Tongue (tissue), 1 donor: ENCODE measurements at regions not wholly inside any gene's neighbourhood (a gene's known extent, or its start where the extent isn't known, plus 50 kb on each side); places are given as distances from the start of the nearest gene placed in this dataset.
"Not testable (repeated sequence)": the region's sequence is repeated elsewhere in the genome, so short reads cannot be mapped to it uniquely, and the experiment has no call there.

ENCODE experiments used
- DNase-seq: peaks from one replicate; pipeline ENCODE4 v3.0.0-alpha.2; 2015

GRCh38 chr2:16185801-16186272 lies 245.5 kb downstream of the MYCN start:
- DNase-seq, result no peak

- DNase-seq, result no peak
Observed at GRCh38 chr2:16184945-16185660, 244.8 kb downstream of the MYCN start.

DNA sequence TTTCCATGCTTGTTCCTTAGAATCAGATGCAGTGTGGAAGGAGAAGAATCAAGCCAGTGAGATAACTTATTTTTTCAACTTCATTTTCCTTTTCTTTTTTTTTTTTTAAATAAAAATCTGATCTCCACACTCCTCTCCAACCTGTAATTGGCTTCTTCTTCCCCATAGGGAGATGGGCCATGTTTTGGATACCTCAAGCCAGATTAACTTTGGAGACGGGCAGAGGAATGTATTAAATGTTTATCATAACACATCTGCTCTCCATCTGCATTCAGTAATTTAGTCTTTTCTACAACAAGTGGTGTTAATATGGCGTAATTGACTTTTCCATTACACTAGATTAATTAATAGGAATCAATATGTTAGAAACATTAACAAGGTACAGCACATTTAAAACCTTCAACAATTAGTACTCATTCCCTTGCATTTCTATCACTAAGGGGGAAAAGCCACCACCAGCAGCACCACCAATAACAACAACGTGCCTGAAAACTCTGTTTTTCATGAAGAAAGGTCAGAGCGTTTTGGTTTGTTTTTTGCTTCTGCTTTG lies 244.1 kb downstream of the MYCN start:
- DNase-seq, result no peak

DNA sequence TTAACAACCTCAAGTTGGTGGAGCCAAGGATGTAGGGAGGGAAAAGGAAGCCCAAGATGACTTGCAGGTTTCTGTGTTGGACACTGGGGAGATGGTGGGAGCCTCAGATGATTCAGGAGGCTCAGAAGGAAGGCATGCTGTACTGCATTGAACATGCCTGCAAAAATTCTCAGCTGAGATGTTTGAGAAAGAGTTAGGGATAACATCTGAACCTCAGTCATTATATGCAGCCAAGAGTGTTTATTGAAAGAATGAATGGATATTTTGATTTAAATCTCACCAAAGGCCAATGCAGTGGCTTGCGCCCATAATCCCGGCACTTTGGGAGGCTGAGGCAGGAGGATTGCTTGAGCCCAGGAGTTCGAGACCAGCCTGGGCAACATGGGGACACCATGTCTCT lies 243.0 kb downstream of the MYCN start:
- no peak for DNase-seq

GRCh38 chr2:16182841-16183240 lies 242.5 kb downstream of the MYCN start:
- no peak for DNase-seq

DNA sequence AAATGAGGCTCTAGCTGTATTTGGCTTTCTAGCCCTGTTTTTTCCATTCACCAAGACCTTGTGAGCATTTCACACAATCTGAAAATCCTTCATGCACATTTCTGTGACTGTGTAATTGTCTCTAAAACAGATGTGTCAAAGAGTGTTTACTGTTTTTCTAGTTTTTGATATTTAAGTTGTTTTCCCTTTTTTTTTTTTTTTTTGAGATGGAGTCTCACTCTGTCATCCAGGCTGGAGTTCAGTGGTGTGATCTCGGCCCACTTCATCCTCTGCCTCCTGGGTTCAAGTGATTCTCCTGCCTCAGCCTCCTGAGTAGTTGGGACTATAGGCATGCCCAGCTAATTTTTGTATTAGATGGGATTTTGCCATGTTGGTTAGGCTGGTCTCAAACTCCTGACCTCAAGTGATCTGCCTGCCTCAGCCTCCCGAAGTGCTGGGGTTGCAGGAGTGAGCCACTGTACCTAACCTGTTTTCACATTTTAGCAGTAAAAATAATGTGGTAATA lies 242.0 kb downstream of the MYCN start:
- DNase-seq, result not testable (repeated sequence)

DNA sequence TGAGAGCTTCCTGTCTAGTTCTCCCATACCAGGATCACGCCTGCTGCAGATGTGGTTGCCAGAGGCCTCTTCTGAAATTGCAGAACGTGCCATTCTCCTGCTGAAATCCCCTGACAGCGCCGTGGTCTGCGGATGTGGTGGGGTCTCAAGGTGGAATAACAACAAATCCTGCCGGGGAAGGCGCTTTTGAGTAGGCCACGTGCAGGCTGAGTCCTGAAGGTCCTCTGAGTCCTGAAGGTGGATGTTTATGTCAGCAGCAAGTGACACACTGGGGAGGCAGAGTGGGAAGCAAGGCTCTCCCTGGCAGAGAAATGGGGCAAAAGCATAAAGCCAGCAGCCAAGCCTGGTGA lies 241.4 kb downstream of the MYCN start:
- no peak for DNase-seq

DNA sequence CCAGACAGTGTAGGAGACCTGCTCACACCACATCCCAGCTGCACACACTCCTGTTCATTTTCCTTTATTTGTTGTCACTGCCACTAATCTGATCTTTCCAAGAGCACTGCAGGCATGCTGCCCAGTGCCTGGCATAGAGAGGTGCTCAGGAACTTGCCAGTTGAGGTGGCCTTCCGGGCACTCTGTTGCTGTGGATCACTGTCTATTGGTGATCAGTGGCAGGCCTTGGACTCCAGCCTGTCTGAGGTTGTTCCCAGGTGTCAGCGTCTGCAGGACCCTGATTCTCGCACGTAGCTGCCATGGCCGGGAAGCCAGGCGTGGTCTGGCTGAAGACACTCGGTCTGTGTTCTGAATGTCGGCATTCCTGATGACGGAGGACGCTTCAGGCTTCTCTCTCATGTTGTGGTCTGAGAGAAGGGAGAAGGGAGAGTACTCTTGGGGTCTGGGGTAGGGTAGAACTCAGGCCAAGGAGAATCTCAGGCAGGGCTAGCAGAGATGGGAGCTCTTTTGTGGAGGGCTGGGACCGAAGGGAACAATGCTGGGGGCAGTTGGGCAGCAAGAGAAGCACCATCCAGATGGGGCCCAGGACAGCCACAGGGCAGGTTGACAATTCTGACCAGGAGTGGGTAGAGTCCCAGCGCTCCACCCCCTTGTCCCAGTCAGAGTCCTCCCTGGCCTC lies 240.9 kb downstream of the MYCN start:
- DNase-seq, result no peak

DNA sequence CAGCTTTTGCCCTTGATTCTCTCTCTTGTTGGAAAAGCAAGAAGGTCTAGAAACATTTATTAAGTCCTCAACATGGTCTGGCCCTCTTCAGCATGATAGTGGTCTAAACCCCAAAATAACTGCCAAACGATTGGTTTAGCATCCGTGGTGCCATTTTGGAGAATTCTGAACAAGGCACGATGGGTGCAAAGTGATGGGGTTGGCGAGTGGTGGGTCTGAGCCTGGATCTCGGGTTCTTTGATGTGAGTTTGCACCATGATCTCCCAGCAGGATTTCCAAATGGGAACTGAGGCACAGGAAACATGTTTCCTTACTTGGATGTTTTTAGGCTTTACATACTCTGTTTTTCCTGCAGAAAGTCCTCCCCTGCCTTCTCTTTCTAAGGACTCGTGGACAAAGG lies 240.3 kb downstream of the MYCN start:
- DNase-seq, result no peak

- DNase-seq, result peak; percentile 32
Observed at GRCh38 chr2:16179701-16180416, 239.5 kb downstream of the MYCN start.

- DNase-seq, result no peak
Observed at GRCh38 chr2:16178551-16179130, 238.3 kb downstream of the MYCN start.

- DNase-seq, result no peak
Observed at GRCh38 chr2:16177671-16178180, 237.4 kb downstream of the MYCN start.

- no peak for DNase-seq
Observed at GRCh38 chr2:16176971-16177480, 236.7 kb downstream of the MYCN start.

DNA sequence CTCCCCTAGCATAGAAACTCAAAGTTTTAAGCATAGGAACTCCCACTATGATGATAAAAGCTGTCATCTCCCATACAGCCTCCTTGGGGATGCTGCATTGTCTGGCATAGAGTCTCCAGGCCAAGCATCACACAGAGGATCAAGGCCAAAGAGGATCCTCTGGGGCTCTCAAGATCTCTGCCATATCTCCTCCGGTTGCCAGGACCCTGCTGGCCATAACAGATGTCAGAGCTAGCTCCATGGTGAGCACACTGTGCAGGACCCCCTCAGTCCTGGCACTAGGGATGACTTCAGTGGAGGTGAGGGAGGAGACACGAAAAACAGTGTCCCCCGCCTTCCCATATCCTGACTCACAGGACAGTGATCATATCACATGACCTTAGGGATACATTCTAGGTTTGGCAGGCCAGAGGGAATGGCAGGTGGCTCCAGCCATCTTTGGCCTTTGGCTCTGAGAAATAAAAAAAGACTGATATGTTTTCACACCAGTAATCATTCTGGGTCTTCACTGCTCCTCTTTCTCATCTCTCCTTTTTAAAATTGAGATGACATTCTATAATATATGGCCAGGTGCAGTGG lies 235.0 kb downstream of the MYCN start:
- no peak for DNase-seq

GRCh38 chr2:16174693-16175045 lies 234.3 kb downstream of the MYCN start:
- no peak for DNase-seq

- DNase-seq, result no peak
Observed at GRCh38 chr2:16173893-16174692, 233.7 kb downstream of the MYCN start.

- no peak for DNase-seq
Observed at GRCh38 chr2:16172324-16173175, 232.2 kb downstream of the MYCN start.

GRCh38 chr2:16171425-16171920 lies 231.1 kb downstream of the MYCN start:
- DNase-seq, result no peak

GRCh38 chr2:16170675-16171424 lies 230.5 kb downstream of the MYCN start:
- no peak for DNase-seq
